Gastroesophageal sphincter (tissue), 4 donors: ENCODE measurements at regions not wholly inside any gene's neighbourhood (a gene's known extent, or its start where the extent isn't known, plus 50 kb on each side); places are given as distances from the start of the nearest gene placed in this dataset.

Experiments used
- ATAC-seq: fragments of 150-250 bp; one replicate; pipeline ENCODE4 v1.9.1; 2016; ENCODE audit warnings: mild to moderate bottlenecking, moderate library complexity
- H3K27ac ChIP-seq, 4 donors: fragments of 200-600 bp; sonication (generic) in 3 of 4; 1 replicate in 3 of 4; 2 replicates in 1 of 4; pipeline ENCODE4 v1.5.1; 2016 to 2019
- H3K27me3 ChIP-seq: fragments of 200-600 bp; sonication (generic); one replicate; pipeline ENCODE4 v1.5.1; 2019
- H3K36me3 ChIP-seq, 2 donors: fragments of 200-600 bp; sonication (generic); one replicate each; pipeline ENCODE4 v1.5.1; 2019; ENCODE audit warnings: control low read depth in 1 of 2
- H3K4me1 ChIP-seq, 3 donors: fragments of 200-600 bp; sonication (generic); 1 replicate in 2 of 3; 2 replicates in 1 of 3; pipeline ENCODE4 v1.5.1; 2016 to 2019; ENCODE audit warnings: control low read depth in 2 of 3
- H3K4me3 ChIP-seq, 2 donors: fragments of 200-600 bp; sonication (generic); one replicate each; pipeline ENCODE4 v1.5.1; 2019; ENCODE audit warnings: mild to moderate bottlenecking in 1 of 2, moderate library complexity in 1 of 2
- H3K9me3 ChIP-seq, 3 donors: fragments of 200-600 bp; sonication (generic); one replicate each; pipeline ENCODE4 v1.5.1; 2017 to 2019; ENCODE audit warnings: control low read depth in 2 of 3
- EP300 ChIP-seq: sonication (generic); formaldehyde crosslinking; IDR thresholded peaks from one replicate; pipeline ENCODE4 v1.6.1; 2017; ENCODE audit warnings: antibody characterized with exemption, mild to moderate bottlenecking
- POLR2A ChIP-seq, 2 donors: fragments of 450-650 bp; IDR thresholded peaks; one replicate each; pipeline ENCODE4 v1.6.1; 2017; ENCODE audit warnings: antibody characterized with exemption in 2 of 2, mild to moderate bottlenecking in 2 of 2, moderate library complexity in 1 of 2
- POLR2AphosphoS5 ChIP-seq: sonication (generic); formaldehyde crosslinking; IDR thresholded peaks from one replicate; pipeline ENCODE4 v1.6.1; 2017; ENCODE audit warnings: antibody characterized with exemption
- WGBS, 2 donors: methylation state at CpG; one replicate each; pipeline ENCODE4 v1.1.5; 2018; ENCODE audit warnings: low coverage in 1 of 2; 5-methylcytosine and 5-hydroxymethylcytosine counted together
- TF ChIP-seq, protein P1 (sequence below), 4 experiments: fragments of 200-600 bp in 2 of 4; fragments of 450-650 bp in 2 of 4; sonication (generic) in 1 of 4; IDR thresholded peaks; one replicate each; pipeline ENCODE4 v1.5.1; 2017 to 2019; ENCODE audit warnings: antibody characterized with exemption in 4 of 4, mild to moderate bottlenecking in 2 of 4, moderate library complexity in 2 of 4

DNA sequence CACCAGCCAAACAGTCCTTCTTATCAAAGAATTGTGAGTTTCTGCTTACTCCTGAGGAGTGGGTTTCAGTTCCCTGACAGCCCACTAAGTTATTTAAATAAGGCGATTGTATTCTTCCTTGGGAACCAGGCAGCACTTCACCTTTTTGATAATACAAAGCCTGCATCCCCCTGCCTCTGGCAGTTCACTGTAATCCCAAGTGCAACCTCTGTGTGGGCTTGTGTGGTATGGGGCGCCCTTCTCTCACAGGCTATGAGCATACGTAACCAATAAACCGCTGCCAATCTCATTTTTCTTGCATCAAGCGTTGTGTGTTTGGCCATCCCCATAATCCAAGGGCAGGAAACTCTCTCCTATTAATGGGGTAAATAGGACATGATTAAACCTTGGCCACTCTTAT is 1025.6 kb downstream of the NSUN3 start:
- H3K27ac ChIP-seq, result no peak overlapping the region
- no peak overlapping the region for H3K4me3 ChIP-seq
- no peak for ATAC-seq
- TF ChIP-seq EP300 (no peak), POLR2AphosphoS5 (no peak), POLR2A (IDR thresholded peaks at IDR 0.05) (no peak)
- TF ChIP-seq, protein P1, sequence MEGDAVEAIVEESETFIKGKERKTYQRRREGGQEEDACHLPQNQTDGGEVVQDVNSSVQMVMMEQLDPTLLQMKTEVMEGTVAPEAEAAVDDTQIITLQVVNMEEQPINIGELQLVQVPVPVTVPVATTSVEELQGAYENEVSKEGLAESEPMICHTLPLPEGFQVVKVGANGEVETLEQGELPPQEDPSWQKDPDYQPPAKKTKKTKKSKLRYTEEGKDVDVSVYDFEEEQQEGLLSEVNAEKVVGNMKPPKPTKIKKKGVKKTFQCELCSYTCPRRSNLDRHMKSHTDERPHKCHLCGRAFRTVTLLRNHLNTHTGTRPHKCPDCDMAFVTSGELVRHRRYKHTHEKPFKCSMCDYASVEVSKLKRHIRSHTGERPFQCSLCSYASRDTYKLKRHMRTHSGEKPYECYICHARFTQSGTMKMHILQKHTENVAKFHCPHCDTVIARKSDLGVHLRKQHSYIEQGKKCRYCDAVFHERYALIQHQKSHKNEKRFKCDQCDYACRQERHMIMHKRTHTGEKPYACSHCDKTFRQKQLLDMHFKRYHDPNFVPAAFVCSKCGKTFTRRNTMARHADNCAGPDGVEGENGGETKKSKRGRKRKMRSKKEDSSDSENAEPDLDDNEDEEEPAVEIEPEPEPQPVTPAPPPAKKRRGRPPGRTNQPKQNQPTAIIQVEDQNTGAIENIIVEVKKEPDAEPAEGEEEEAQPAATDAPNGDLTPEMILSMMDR (IDR thresholded peaks at IDR 0.05), result no peak
- 85 to 100% methylated on average over 2 to 5 of the region's 5 CpGs for WGBS, 2 donors
- no peaks in the 10 kb centered on the region for H3K9me3 ChIP-seq
- H3K4me1 ChIP-seq, result no peaks in the 10 kb centered on the region
- no peaks in the 10 kb centered on the region for H3K36me3 ChIP-seq
- no peaks in the 10 kb centered on the region for H3K27me3 ChIP-seq

DNA sequence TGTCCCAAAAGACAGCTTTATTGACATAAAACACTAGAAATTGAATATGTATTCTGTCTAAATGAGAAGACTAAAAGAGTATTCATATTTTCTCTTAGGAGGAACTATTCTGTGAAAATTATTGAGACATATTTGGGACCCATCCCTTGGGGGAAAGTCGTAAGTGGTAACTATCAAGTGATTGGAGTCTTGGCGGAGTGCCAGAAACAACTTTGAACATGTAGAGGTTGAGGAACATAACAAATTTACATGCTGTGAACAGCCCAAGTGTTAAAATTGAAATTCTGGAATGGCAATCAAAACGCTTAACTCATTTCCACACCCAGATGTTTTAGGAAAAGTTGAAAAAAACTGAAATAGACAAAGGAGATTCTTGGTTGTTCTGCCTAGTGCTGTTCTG is 1034.6 kb downstream of the NSUN3 start:
- no peak overlapping the region for H3K27ac ChIP-seq
- no peaks in the 10 kb centered on the region for H3K4me1 ChIP-seq
- H3K4me3 ChIP-seq, result no peak overlapping the region
- 42 to 53% methylated on average over 3 of the region's 3 CpGs for WGBS, 2 donors
- ATAC-seq, result no peak
- H3K9me3 ChIP-seq, result no peaks in the 10 kb centered on the region
- TF ChIP-seq EP300, result no peak
- TF ChIP-seq, protein P1 (IDR thresholded peaks at IDR 0.05), result no peak
- no peak for TF ChIP-seq POLR2A (IDR thresholded peaks at IDR 0.05)
- TF ChIP-seq POLR2AphosphoS5, result no peak
- no peaks in the 10 kb centered on the region for H3K36me3 ChIP-seq
- H3K27me3 ChIP-seq, result no peaks in the 10 kb centered on the region

DNA sequence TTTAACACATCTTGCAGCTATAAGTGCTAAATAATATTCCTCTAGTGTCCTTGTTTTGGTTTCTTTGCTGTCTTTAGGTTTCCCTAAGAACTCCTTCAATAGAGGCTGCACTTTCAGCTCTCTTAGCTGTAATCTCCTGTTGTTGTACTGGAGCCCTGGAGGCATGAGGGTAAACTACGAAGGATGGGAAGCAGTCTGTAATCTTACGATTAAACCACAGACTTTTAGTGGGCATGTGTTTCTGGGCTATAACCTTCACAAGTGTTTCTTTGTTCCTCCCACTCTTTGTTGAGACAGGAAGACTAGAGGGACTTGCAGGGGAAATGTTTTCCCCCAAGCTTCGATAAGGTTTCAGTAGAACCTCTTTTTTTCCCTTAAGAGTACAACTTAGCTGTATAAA is 1058.1 kb downstream of the NSUN3 start:
- Histone ChIP-seq H3K4me1 (no peaks in the 10 kb centered on the region), H3K27ac (no peak overlapping the region), H3K36me3 (no peaks in the 10 kb centered on the region), H3K9me3 (no peaks in the 10 kb centered on the region), H3K27me3 (no peaks in the 10 kb centered on the region), H3K4me3 (no peak overlapping the region)
- WGBS, 2 donors, result 65 to 71% methylated on average over 3 of the region's 3 CpGs
- TF ChIP-seq, protein P1 (IDR thresholded peaks at IDR 0.05), result no peak
- TF ChIP-seq EP300 (no peak), POLR2A (IDR thresholded peaks at IDR 0.05) (no peak), POLR2AphosphoS5 (no peak)
- ATAC-seq, result no peak

DNA sequence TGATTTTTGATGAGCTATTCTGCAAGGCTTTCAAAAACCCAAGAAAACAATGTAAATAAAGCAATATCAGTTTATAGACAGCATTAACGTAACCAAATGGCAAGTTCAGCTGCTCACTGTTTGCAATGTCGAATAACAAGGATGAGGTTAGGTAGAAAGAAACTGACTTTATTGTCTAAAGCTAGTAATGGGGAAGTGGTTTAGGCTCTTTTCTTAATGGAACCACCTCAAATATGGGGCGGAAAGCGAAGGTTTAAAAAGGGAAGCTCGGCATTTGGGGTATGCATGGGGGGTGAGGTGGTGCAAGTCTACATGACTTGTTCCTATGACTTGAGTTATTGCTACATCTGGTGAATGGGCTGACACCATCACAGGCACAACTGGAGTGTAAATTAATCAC is 1060.2 kb downstream of the NSUN3 start:
- Histone ChIP-seq H3K4me3 (no peak overlapping the region), H3K4me1 (no peaks in the 10 kb centered on the region), H3K36me3 (no peaks in the 10 kb centered on the region), H3K27me3 (no peaks in the 10 kb centered on the region), H3K27ac (no peak overlapping the region), H3K9me3 (no peaks in the 10 kb centered on the region)
- ATAC-seq, result no peak
- TF ChIP-seq POLR2A (IDR thresholded peaks at IDR 0.05) (no peak), EP300 (no peak), POLR2AphosphoS5 (no peak)
- TF ChIP-seq, protein P1 (IDR thresholded peaks at IDR 0.05), result no peak
- WGBS, 2 donors, result 84 to 90% methylated on average over 2 to 5 of the region's 5 CpGs

DNA sequence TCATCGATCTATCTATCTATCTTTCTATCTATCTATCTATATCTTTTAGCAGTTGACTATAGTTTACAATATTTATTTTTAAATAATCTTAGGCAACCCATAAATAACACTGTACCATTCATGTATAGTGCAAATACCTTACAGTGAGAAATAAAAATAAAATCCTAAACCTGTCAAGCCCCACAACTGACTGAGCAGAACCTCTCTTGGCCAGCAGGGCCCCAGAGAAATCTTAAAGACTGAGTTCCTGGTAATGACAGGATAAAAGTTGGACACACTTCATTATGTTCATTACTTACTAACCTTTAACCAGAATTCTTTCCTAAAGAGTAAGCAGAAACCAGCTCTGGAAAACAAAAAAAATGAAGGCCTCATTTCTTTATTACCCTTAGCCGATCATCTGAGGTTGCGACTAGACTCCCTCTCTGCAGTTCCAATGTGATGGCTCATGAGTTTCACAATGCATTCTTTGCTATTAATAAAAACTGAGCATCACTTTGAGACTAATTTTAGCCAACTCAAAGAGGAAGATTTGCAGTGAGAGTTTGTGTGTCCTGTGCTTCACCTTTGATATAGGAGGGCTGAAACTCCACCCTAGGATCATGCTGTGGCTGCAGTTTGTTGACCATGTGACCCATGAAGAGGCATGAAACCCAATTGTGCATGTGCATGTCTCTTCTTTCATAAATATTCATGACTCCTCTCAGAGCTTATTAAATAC is 1072.0 kb downstream of the NSUN3 start:
- no peaks in the 10 kb centered on the region for H3K4me1 ChIP-seq
- WGBS, 2 donors, result 67 to 88% methylated on average over 2 to 3 of the region's 3 CpGs
- TF ChIP-seq, protein P1 (IDR thresholded peaks at IDR 0.05), result no peak
- TF ChIP-seq POLR2AphosphoS5, result no peak
- TF ChIP-seq POLR2A (IDR thresholded peaks at IDR 0.05), result no peak
- TF ChIP-seq EP300, result no peak
- no peak overlapping the region for H3K27ac ChIP-seq
- no peak for ATAC-seq
- no peaks in the 10 kb centered on the region for H3K9me3 ChIP-seq
- H3K4me3 ChIP-seq, result no peak overlapping the region
- no peaks in the 10 kb centered on the region for H3K27me3 ChIP-seq
- H3K36me3 ChIP-seq, result no peaks in the 10 kb centered on the region
